Activated CD4-positive, CD25-positive, alpha-beta regulatory T cell (primary cell): ENCODE measurements at regions not wholly inside any gene's neighbourhood (a gene's known extent, or its start where the extent isn't known, plus 50 kb on each side); places are given as distances from the start of the nearest gene placed in this dataset.

Experiments used
- DNase-seq, 4 experiments: peaks; one replicate each; lab custom pipeline; 2025; lab: John Stamatoyannopoulos, UW

- DNase-seq, result no peak
Measured at GRCh38 chr2:145194673-145195072, 674.8 kb upstream of the ZEB2 start.

- no peak for DNase-seq
Measured at GRCh38 chr2:145190031-145190703, 670.2 kb upstream of the ZEB2 start.

GRCh38 chr2:145186303-145186702 lies 666.4 kb upstream of the ZEB2 start:
- no peak for DNase-seq

- DNase-seq, result no peak
Measured at GRCh38 chr2:145185696-145186095, 665.8 kb upstream of the ZEB2 start.

GRCh38 chr2:145184741-145185651 lies 665.1 kb upstream of the ZEB2 start:
- DNase-seq, result no peak

GRCh38 chr2:145169285-145169684 lies 649.4 kb upstream of the ZEB2 start:
- DNase-seq, result no peak

- no peak for DNase-seq
Measured at GRCh38 chr2:145168091-145168490, 648.2 kb upstream of the ZEB2 start.

- DNase-seq, result no peak
Measured at GRCh38 chr2:145166731-145167302, 646.9 kb upstream of the ZEB2 start.

GRCh38 chr2:145161656-145162055 lies 641.7 kb upstream of the ZEB2 start:
- DNase-seq, result no peak

GRCh38 chr2:145160855-145161254 lies 640.9 kb upstream of the ZEB2 start:
- DNase-seq, result no peak

- no peak for DNase-seq
Measured at GRCh38 chr2:145159676-145160075, 639.8 kb upstream of the ZEB2 start.

- DNase-seq, result no peak
Measured at GRCh38 chr2:145157741-145158591, 638.0 kb upstream of the ZEB2 start.

- DNase-seq, result no peak
Measured at GRCh38 chr2:145157036-145157675, 637.2 kb upstream of the ZEB2 start.

- DNase-seq, result no peak
Measured at GRCh38 chr2:145156199-145156598, 636.3 kb upstream of the ZEB2 start.

- DNase-seq, result no peak
Measured at GRCh38 chr2:145155196-145155595, 635.3 kb upstream of the ZEB2 start.

- no peak for DNase-seq
Measured at GRCh38 chr2:145154731-145155130, 634.8 kb upstream of the ZEB2 start.

- DNase-seq, result no peak
Measured at GRCh38 chr2:145146691-145147090, 626.8 kb upstream of the ZEB2 start.

- no peak for DNase-seq
Measured at GRCh38 chr2:145144131-145144728, 624.3 kb upstream of the ZEB2 start.

- DNase-seq, result no peak
Measured at GRCh38 chr2:145141981-145142380, 622.1 kb upstream of the ZEB2 start.

GRCh38 chr2:145140658-145141057 lies 620.7 kb upstream of the ZEB2 start:
- DNase-seq, result no peak

GRCh38 chr2:145138626-145139025 lies 618.7 kb upstream of the ZEB2 start:
- DNase-seq, result no peak
